Liver (tissue), 3 donors: ENCODE measurements at regions not wholly inside any gene's neighbourhood (a gene's known extent, or its start where the extent isn't known, plus 50 kb on each side); places are given as distances from the start of the nearest gene placed in this dataset.

Source experiments
- EGR1 ChIP-seq, 2 donors: IDR thresholded peaks; 2 replicates each; pipeline ENCODE4 v1.6.1; 2016 to 2018; ENCODE audit warnings: antibody characterized with exemption in 2 of 2, low read depth in 2 of 2
- FOXA1 ChIP-seq: IDR thresholded peaks from 2 replicates; pipeline ENCODE4 v1.6.1; 2016; ENCODE audit warnings: antibody characterized with exemption
- HNF4A ChIP-seq, 2 donors: conservative IDR thresholded peaks; 2 replicates each; pipeline ENCODE4 v1.6.1; 2016; ENCODE audit warnings: antibody characterized with exemption in 2 of 2, mild to moderate bottlenecking in 2 of 2
- RAD21 ChIP-seq, 2 donors: IDR thresholded peaks; 2 replicates each; pipeline ENCODE4 v1.6.1; 2016; ENCODE audit warnings: antibody characterized with exemption in 2 of 2, mild to moderate bottlenecking in 2 of 2
- RXRA ChIP-seq, 2 donors: IDR thresholded peaks; 2 replicates each; pipeline ENCODE4 v1.6.1; 2017 to 2018; ENCODE audit warnings: antibody characterized with exemption in 2 of 2, mild to moderate bottlenecking in 1 of 2
- SP1 ChIP-seq: IDR thresholded peaks from 2 replicates; pipeline ENCODE4 v1.6.1; 2018; ENCODE audit warnings: antibody characterized with exemption, mild to moderate bottlenecking
- YY1 ChIP-seq: IDR thresholded peaks from 2 replicates; pipeline ENCODE4 v1.6.1; 2016; ENCODE audit warnings: antibody characterized with exemption, mild to moderate bottlenecking
- TF ChIP-seq, protein P1 (sequence below): fragments of 150-350 bp; IDR thresholded peaks from 2 replicates; pipeline ENCODE4 v1.5.1; 2017; ENCODE audit warnings: improper control_type of control experiment, low read depth, low read length; ENCODE audit not compliant: missing input control
- TF ChIP-seq, protein P2 (sequence below): IDR thresholded peaks from 2 replicates; pipeline ENCODE4 v1.6.1; 2016; ENCODE audit warnings: antibody characterized with exemption
- TF ChIP-seq, protein P3 (sequence below): IDR thresholded peaks from 2 replicates; pipeline ENCODE4 v1.6.1; 2016; ENCODE audit warnings: antibody characterized with exemption
- donor health status: healthy.
- donor health status: healthy.

DNA sequence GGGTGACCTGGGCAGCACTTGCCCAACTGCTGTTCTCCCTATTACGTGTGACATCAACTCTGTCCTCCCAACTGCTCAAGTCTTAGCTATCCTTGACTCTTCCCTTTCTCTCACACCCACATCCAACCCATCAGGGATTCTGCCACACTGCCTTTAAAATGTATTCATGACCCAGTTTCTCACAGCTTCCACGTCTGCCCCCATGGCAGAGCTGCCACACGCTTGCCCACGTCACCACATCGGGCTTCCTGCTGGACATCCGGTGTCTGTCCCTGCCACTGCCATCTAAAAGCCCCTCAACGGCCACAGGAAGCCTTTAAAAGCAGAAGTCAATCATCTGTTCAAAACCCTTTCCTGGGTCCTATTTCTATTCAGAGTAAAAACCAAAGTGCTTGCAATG lies 233.1 kb upstream of the POU3F3 start:
- TF ChIP-seq FOXA1: no peak
- TF ChIP-seq, protein P1, sequence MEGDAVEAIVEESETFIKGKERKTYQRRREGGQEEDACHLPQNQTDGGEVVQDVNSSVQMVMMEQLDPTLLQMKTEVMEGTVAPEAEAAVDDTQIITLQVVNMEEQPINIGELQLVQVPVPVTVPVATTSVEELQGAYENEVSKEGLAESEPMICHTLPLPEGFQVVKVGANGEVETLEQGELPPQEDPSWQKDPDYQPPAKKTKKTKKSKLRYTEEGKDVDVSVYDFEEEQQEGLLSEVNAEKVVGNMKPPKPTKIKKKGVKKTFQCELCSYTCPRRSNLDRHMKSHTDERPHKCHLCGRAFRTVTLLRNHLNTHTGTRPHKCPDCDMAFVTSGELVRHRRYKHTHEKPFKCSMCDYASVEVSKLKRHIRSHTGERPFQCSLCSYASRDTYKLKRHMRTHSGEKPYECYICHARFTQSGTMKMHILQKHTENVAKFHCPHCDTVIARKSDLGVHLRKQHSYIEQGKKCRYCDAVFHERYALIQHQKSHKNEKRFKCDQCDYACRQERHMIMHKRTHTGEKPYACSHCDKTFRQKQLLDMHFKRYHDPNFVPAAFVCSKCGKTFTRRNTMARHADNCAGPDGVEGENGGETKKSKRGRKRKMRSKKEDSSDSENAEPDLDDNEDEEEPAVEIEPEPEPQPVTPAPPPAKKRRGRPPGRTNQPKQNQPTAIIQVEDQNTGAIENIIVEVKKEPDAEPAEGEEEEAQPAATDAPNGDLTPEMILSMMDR: no peak
- TF ChIP-seq EGR1 (IDR thresholded peaks at IDR 0.05; ENCODE audit: low read depth in 2 of 2): no peak
- TF ChIP-seq, protein P2, sequence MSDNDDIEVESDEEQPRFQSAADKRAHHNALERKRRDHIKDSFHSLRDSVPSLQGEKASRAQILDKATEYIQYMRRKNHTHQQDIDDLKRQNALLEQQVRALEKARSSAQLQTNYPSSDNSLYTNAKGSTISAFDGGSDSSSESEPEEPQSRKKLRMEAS: no peak
- no peak for TF ChIP-seq RXRA (IDR thresholded peaks at IDR 0.05)
- no peak for TF ChIP-seq RAD21 (IDR thresholded peaks at IDR 0.05)
- no peak for TF ChIP-seq SP1
- TF ChIP-seq YY1: no peak
- TF ChIP-seq, protein P3, sequence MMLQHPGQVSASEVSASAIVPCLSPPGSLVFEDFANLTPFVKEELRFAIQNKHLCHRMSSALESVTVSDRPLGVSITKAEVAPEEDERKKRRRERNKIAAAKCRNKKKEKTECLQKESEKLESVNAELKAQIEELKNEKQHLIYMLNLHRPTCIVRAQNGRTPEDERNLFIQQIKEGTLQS: no peak
- no peak for TF ChIP-seq HNF4A (conservative IDR thresholded peaks at IDR 0.05)
